ENCODE measurements at regions not wholly inside any gene's neighbourhood (a gene's known extent, or its start where the extent isn't known, plus 50 kb on each side); places are given as distances from the start of the nearest gene placed in this dataset.

GRCh38 chr7:116159711-116160110 is 50.6 kb upstream of the TES start:
- TF ChIP-seq CTCF (IDR thresholded peaks at IDR 0.05), result no peak
- TF ChIP-seq EZH2phosphoT487 (IDR thresholded peaks at IDR 0.05), result no peak
- no peak for TF ChIP-seq EZH2 (IDR thresholded peaks at IDR 0.05)

Data from neural progenitor cell (in vitro differentiated cells).